Stimulated activated CD4-positive, alpha-beta T cell treated with anti-CD3 and anti-CD28 coated beads, Interleukin-4, amount 100 ng/mL, for 48 hours (primary cell): ENCODE measurements at regions not wholly inside any gene's neighbourhood (a gene's known extent, or its start where the extent isn't known, plus 50 kb on each side); places are given as distances from the start of the nearest gene placed in this dataset.

Experiments
- DNase-seq, 2 donors: peaks; one replicate each; pipeline ENCODE4 v3.0.0-alpha.2; 2020; ENCODE audit warnings: low read depth in 2 of 2

GRCh38 chr11:15379483-15379882 lies 264.8 kb downstream of the INSC start:
- no peak for DNase-seq

GRCh38 chr11:15390857-15391256 lies 276.1 kb downstream of the INSC start:
- no peak for DNase-seq

GRCh38 chr11:15396778-15397177 lies 282.1 kb downstream of the INSC start:
- no peak for DNase-seq

- DNase-seq, result no peak
These were observed 292.2 kb downstream of the INSC start for GRCh38 chr11:15406851-15407351.

- no peak for DNase-seq
These were observed 297.3 kb downstream of the INSC start for GRCh38 chr11:15412054-15412453.

GRCh38 chr11:15418921-15419320 lies 304.2 kb downstream of the INSC start:
- no peak for DNase-seq

- DNase-seq, result no peak
These were observed 305.0 kb downstream of the INSC start for GRCh38 chr11:15419696-15420095.

GRCh38 chr11:15430381-15430780 lies 315.7 kb downstream of the INSC start:
- no peak for DNase-seq

GRCh38 chr11:15434529-15434928 lies 319.8 kb downstream of the INSC start:
- no peak for DNase-seq

- DNase-seq, result no peak
These were observed 331.6 kb downstream of the INSC start for GRCh38 chr11:15446315-15446714.

GRCh38 chr11:15446929-15447328 lies 332.2 kb downstream of the INSC start:
- no peak for DNase-seq

- no peak for DNase-seq
These were observed 337.0 kb downstream of the INSC start for GRCh38 chr11:15451713-15452112.

GRCh38 chr11:15453211-15453765 lies 338.6 kb downstream of the INSC start:
- DNase-seq, result no peak

GRCh38 chr11:15468466-15468865 lies 353.7 kb downstream of the INSC start:
- DNase-seq, result no peak

- DNase-seq, result no peak
These were observed 356.5 kb downstream of the INSC start for GRCh38 chr11:15471048-15471894.

GRCh38 chr11:15471895-15472799 lies 357.4 kb downstream of the INSC start:
- DNase-seq, result no peak

GRCh38 chr11:15473954-15474837 lies 359.5 kb downstream of the INSC start:
- DNase-seq, result no peak

- DNase-seq, result no peak
These were observed 361.7 kb downstream of the INSC start for GRCh38 chr11:15476371-15476917.

- DNase-seq, result no peak
These were observed 367.1 kb downstream of the INSC start for GRCh38 chr11:15481871-15482270.

GRCh38 chr11:15483205-15483604 lies 368.5 kb downstream of the INSC start:
- no peak for DNase-seq

GRCh38 chr11:15484398-15484797 lies 369.7 kb downstream of the INSC start:
- no peak for DNase-seq
